H1 (cell line): ENCODE measurements at regions not wholly inside any gene's neighbourhood (a gene's known extent, or its start where the extent isn't known, plus 50 kb on each side); places are given as distances from the start of the nearest gene placed in this dataset.

ENCODE experiments used
- EZH2 ChIP-seq: fragments of 200-600 bp; sonication (generic); IDR thresholded peaks from 2 replicates; pipeline ENCODE4 v1.7.1; 2012; ENCODE audit warnings: low read depth, mild to moderate bottlenecking, moderate library complexity, low read length, inconsistent platforms; ENCODE audit not compliant: severe bottlenecking
- JUND ChIP-seq: IDR thresholded peaks from 2 replicates; pipeline ENCODE4 v1.6.1; 2011; ENCODE audit warnings: mild to moderate bottlenecking, improper control_type of control experiment, low read length
- KDM1A ChIP-seq: fragments of 200-600, 300-600 bp; sonication (generic); IDR thresholded peaks from 2 replicates; pipeline ENCODE4 v1.7.1; 2016; ENCODE audit warnings: mild to moderate bottlenecking, low read length, borderline replicate concordance
- NRF1 ChIP-seq: IDR thresholded peaks from 2 replicates; pipeline ENCODE4 v1.6.1; 2011; ENCODE audit warnings: mild to moderate bottlenecking, low read depth, low read length, improper control_type of control experiment
- POLR2A ChIP-seq, 2 experiments: IDR thresholded peaks; 1 replicate in 1 of 2; 2 replicates in 1 of 2; pipeline ENCODE4 v1.6.1; 2011; ENCODE audit warnings: low read depth in 2 of 2, low read length in 2 of 2, mild to moderate bottlenecking in 2 of 2; ENCODE audit errors: control extremely low read depth in 1 of 2
- POLR2AphosphoS5 ChIP-seq: IDR thresholded peaks from 2 replicates; pipeline ENCODE4 v1.6.1; 2011; ENCODE audit warnings: low read depth, low read length
- RFX5 ChIP-seq: IDR thresholded peaks from 2 replicates; pipeline ENCODE4 v1.6.1; 2011; ENCODE audit warnings: low read depth, low read length, improper control_type of control experiment, borderline replicate concordance
- SP1 ChIP-seq: IDR thresholded peaks from 2 replicates; pipeline ENCODE4 v1.6.1; 2011; ENCODE audit warnings: low read depth, low read length
- SRF ChIP-seq: IDR thresholded peaks from 2 replicates; pipeline ENCODE4 v1.6.1; 2011; ENCODE audit warnings: mild to moderate bottlenecking, low read depth, low read length, moderate library complexity
- TAF1 ChIP-seq: IDR thresholded peaks from 2 replicates; pipeline ENCODE4 v1.6.1; 2011; ENCODE audit warnings: mild to moderate bottlenecking, low read depth, low read length
- ZNF274 ChIP-seq: IDR thresholded peaks from 2 replicates; pipeline ENCODE4 v1.7.0; 2012; ENCODE audit warnings: low read length, borderline replicate concordance; ENCODE audit errors: extremely low read depth
- TF ChIP-seq, protein P1 (sequence below): fragments of 300-600 bp; sonication (generic); IDR thresholded peaks from 2 replicates; pipeline ENCODE4 v1.7.1; 2012; ENCODE audit warnings: low read length, moderate library complexity, mild to moderate bottlenecking, inconsistent platforms; ENCODE audit not compliant: insufficient replicate concordance
- TF ChIP-seq, protein P2 (sequence below): IDR thresholded peaks from 2 replicates; pipeline ENCODE4 v1.6.1; 2011; ENCODE audit warnings: low read length, improper control_type of control experiment
- TF ChIP-seq, protein P3 (sequence below), 3 experiments: IDR thresholded peaks; 1 replicate in 2 of 3; 2 replicates in 1 of 3; pipeline versions ENCODE4 v1.5.1 to v1.6.1; 2011; ENCODE audit warnings: low read length in 3 of 3, mild to moderate bottlenecking in 3 of 3, inconsistent platforms in 2 of 3, low read depth in 1 of 3, moderate library complexity in 1 of 3; ENCODE audit not compliant: insufficient read depth in 1 of 3; ENCODE audit errors: control extremely low read depth in 1 of 3

DNA sequence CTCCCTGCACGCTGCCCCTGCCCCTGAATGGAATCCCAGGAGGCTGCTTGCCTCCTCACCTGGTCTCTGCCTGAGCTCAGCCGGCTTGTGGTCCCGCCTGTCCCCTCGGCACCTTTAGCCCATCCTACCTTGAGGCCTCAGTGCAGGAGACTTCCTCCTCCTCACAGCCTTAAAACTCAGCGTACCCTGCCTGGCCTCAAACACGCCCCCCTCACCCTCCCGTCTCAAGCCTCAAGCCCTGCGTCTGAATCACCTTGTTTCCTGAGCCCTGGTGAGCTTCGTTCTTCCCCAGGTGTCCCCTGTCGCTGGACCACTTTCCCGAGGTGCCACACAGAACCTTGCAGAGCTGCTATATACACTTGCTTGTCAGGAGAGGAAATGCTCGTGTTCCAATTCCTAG is 110.2 kb upstream of the SPIN1 start:
- TF ChIP-seq POLR2AphosphoS5 (no peak), SRF (no peak), EZH2 (no peak), ZNF274 (no peak), SP1 (no peak), JUND (no peak), RFX5 (no peak), KDM1A (no peak), NRF1 (no peak), POLR2A (IDR thresholded peaks at IDR 0.05; ENCODE audit: control extremely low read depth in 1 of 2, low read depth in 2 of 2, low read length in 2 of 2) (no peak), TAF1 (no peak)
- TF ChIP-seq, protein P1, sequence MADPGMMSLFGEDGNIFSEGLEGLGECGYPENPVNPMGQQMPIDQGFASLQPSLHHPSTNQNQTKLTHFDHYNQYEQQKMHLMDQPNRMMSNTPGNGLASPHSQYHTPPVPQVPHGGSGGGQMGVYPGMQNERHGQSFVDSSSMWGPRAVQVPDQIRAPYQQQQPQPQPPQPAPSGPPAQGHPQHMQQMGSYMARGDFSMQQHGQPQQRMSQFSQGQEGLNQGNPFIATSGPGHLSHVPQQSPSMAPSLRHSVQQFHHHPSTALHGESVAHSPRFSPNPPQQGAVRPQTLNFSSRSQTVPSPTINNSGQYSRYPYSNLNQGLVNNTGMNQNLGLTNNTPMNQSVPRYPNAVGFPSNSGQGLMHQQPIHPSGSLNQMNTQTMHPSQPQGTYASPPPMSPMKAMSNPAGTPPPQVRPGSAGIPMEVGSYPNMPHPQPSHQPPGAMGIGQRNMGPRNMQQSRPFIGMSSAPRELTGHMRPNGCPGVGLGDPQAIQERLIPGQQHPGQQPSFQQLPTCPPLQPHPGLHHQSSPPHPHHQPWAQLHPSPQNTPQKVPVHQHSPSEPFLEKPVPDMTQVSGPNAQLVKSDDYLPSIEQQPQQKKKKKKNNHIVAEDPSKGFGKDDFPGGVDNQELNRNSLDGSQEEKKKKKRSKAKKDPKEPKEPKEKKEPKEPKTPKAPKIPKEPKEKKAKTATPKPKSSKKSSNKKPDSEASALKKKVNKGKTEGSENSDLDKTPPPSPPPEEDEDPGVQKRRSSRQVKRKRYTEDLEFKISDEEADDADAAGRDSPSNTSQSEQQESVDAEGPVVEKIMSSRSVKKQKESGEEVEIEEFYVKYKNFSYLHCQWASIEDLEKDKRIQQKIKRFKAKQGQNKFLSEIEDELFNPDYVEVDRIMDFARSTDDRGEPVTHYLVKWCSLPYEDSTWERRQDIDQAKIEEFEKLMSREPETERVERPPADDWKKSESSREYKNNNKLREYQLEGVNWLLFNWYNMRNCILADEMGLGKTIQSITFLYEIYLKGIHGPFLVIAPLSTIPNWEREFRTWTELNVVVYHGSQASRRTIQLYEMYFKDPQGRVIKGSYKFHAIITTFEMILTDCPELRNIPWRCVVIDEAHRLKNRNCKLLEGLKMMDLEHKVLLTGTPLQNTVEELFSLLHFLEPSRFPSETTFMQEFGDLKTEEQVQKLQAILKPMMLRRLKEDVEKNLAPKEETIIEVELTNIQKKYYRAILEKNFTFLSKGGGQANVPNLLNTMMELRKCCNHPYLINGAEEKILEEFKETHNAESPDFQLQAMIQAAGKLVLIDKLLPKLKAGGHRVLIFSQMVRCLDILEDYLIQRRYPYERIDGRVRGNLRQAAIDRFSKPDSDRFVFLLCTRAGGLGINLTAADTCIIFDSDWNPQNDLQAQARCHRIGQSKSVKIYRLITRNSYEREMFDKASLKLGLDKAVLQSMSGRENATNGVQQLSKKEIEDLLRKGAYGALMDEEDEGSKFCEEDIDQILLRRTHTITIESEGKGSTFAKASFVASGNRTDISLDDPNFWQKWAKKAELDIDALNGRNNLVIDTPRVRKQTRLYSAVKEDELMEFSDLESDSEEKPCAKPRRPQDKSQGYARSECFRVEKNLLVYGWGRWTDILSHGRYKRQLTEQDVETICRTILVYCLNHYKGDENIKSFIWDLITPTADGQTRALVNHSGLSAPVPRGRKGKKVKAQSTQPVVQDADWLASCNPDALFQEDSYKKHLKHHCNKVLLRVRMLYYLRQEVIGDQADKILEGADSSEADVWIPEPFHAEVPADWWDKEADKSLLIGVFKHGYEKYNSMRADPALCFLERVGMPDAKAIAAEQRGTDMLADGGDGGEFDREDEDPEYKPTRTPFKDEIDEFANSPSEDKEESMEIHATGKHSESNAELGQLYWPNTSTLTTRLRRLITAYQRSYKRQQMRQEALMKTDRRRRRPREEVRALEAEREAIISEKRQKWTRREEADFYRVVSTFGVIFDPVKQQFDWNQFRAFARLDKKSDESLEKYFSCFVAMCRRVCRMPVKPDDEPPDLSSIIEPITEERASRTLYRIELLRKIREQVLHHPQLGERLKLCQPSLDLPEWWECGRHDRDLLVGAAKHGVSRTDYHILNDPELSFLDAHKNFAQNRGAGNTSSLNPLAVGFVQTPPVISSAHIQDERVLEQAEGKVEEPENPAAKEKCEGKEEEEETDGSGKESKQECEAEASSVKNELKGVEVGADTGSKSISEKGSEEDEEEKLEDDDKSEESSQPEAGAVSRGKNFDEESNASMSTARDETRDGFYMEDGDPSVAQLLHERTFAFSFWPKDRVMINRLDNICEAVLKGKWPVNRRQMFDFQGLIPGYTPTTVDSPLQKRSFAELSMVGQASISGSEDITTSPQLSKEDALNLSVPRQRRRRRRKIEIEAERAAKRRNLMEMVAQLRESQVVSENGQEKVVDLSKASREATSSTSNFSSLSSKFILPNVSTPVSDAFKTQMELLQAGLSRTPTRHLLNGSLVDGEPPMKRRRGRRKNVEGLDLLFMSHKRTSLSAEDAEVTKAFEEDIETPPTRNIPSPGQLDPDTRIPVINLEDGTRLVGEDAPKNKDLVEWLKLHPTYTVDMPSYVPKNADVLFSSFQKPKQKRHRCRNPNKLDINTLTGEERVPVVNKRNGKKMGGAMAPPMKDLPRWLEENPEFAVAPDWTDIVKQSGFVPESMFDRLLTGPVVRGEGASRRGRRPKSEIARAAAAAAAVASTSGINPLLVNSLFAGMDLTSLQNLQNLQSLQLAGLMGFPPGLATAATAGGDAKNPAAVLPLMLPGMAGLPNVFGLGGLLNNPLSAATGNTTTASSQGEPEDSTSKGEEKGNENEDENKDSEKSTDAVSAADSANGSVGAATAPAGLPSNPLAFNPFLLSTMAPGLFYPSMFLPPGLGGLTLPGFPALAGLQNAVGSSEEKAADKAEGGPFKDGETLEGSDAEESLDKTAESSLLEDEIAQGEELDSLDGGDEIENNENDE, result no peak
- TF ChIP-seq, protein P2, sequence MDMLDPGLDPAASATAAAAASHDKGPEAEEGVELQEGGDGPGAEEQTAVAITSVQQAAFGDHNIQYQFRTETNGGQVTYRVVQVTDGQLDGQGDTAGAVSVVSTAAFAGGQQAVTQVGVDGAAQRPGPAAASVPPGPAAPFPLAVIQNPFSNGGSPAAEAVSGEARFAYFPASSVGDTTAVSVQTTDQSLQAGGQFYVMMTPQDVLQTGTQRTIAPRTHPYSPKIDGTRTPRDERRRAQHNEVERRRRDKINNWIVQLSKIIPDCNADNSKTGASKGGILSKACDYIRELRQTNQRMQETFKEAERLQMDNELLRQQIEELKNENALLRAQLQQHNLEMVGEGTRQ, result no peak
- TF ChIP-seq, protein P3, sequence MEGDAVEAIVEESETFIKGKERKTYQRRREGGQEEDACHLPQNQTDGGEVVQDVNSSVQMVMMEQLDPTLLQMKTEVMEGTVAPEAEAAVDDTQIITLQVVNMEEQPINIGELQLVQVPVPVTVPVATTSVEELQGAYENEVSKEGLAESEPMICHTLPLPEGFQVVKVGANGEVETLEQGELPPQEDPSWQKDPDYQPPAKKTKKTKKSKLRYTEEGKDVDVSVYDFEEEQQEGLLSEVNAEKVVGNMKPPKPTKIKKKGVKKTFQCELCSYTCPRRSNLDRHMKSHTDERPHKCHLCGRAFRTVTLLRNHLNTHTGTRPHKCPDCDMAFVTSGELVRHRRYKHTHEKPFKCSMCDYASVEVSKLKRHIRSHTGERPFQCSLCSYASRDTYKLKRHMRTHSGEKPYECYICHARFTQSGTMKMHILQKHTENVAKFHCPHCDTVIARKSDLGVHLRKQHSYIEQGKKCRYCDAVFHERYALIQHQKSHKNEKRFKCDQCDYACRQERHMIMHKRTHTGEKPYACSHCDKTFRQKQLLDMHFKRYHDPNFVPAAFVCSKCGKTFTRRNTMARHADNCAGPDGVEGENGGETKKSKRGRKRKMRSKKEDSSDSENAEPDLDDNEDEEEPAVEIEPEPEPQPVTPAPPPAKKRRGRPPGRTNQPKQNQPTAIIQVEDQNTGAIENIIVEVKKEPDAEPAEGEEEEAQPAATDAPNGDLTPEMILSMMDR (IDR thresholded peaks at IDR 0.05; ENCODE audit: control extremely low read depth in 1 of 3, insufficient read depth in 1 of 3, low read depth in 1 of 3, low read length in 3 of 3), result no peak
